K562 (cell line): ENCODE measurements at regions not wholly inside any gene's neighbourhood (a gene's known extent, or its start where the extent isn't known, plus 50 kb on each side); places are given as distances from the start of the nearest gene placed in this dataset.

Experiments
- ATAC-seq: fragments of 200-7000 bp; cut with Tn5 transposase; 3 replicates; pipeline ENCODE4 v1.9.1; 2020; ENCODE audit warnings: moderate library complexity
- BruUV-seq: library from RNA; stranded (reverse); fragments of 400-500 nt; replicated peaks from 2 replicates; lab custom pipeline; 2021; lab: Mats Ljungman, UMichigan
- CTCF ChIA-PET: fragments of 300-600 bp; formaldehyde crosslinking; extraction: SDS; loops from one replicate; lab custom pipeline; 2021; ENCODE audit warnings: low intra/inter-chr PET ratio; lab: Yijun Ruan, JAX
- POLR2A ChIA-PET: fragments of 300-600, 350-650 bp; sonication (Branson Sonifier 250); formaldehyde crosslinking; extraction: SDS; loops from one replicate; lab custom pipeline; 2021; ENCODE audit warnings: antibody characterized with exemption, inconsistent platforms; lab: Yijun Ruan, JAX
- DNase-seq, 4 experiments: peaks; one replicate each; pipeline versions ENCODE4 v3.0.0 to v3.0.0-alpha.2; 2011 to 2018; ENCODE audit warnings: low spot score in 3 of 4, mixed read lengths in 3 of 4; ENCODE audit errors: extremely low read depth in 1 of 4
- FAIRE-seq: peaks from 2 replicates; lab custom pipeline; 2011; peaks lifted over from hg19 to GRCh38; lab: Jason Lieb, UNC
- H2AFZ ChIP-seq: 2 replicates; pipeline ENCODE4 v1.6.0; 2011; ENCODE audit warnings: low read depth, low read length, control low read depth, inconsistent platforms
- H3K27ac ChIP-seq: fragments of 200-600 bp; 3 replicates; pipeline ENCODE4 v1.8.0; 2011; ENCODE audit warnings: low read depth, mild to moderate bottlenecking, control low read depth, inconsistent platforms, low read length, moderate library complexity, mixed read lengths; ENCODE audit errors: extremely low read depth
- H3K27me3 ChIP-seq, 2 experiments: fragments of 300-600 bp in 1 of 2; 2 replicates in 1 of 2; 3 replicates in 1 of 2; pipeline versions ENCODE4 v1.6.0 to v1.8.0; 2011; ENCODE audit warnings: inconsistent platforms in 2 of 2, low read length in 2 of 2, mild to moderate bottlenecking in 1 of 2, mixed read lengths in 1 of 2, moderate library complexity in 1 of 2; ENCODE audit not compliant: control insufficient read depth in 2 of 2, insufficient read depth in 2 of 2
- H3K36me3 ChIP-seq: fragments of 300-600 bp; 3 replicates; pipeline ENCODE4 v1.8.0; 2011; ENCODE audit warnings: mild to moderate bottlenecking, low read length, inconsistent platforms; ENCODE audit not compliant: control insufficient read depth, insufficient read depth
- H3K4me1 ChIP-seq, 2 experiments: fragments of 200-600 bp in 1 of 2; replicated peaks in 1 of 2; 2 replicates in 1 of 2; 3 replicates in 1 of 2; pipeline versions ENCODE4 v1.5.1 to v1.8.0; 2011; ENCODE audit warnings: inconsistent platforms in 2 of 2, low read length in 2 of 2, mild to moderate bottlenecking in 1 of 2, mixed read lengths in 1 of 2, moderate library complexity in 1 of 2; ENCODE audit not compliant: control insufficient read depth in 2 of 2, insufficient read depth in 2 of 2
- H3K4me2 ChIP-seq: 2 replicates; pipeline ENCODE4 v1.6.1; 2011; ENCODE audit warnings: low read length, control low read depth, inconsistent platforms, mixed read lengths; ENCODE audit not compliant: insufficient read depth
- H3K4me3 ChIP-seq: fragments of 200-600 bp; sonication (generic), shearing (Covaris generic); 2 replicates; pipeline ENCODE4 v1.5.1; 2016; ENCODE audit warnings: control low read depth, inconsistent platforms
- H3K79me2 ChIP-seq: fragments of 200-600 bp; 3 replicates; pipeline ENCODE4 v1.8.0; 2011; ENCODE audit warnings: low read length, inconsistent platforms; ENCODE audit not compliant: control insufficient read depth, insufficient read depth
- H3K9ac ChIP-seq, 2 experiments: 2 replicates each; pipeline versions ENCODE4 v1.6.0 to v1.6.1; 2011; ENCODE audit warnings: low read depth in 2 of 2, low read length in 2 of 2, control low read depth in 1 of 2, inconsistent platforms in 1 of 2, mild to moderate bottlenecking in 1 of 2, mixed read lengths in 1 of 2; ENCODE audit not compliant: insufficient read depth in 1 of 2
- H3K9me1 ChIP-seq: one replicate; pipeline ENCODE4 v1.6.0; 2011; ENCODE audit warnings: inconsistent platforms, mild to moderate bottlenecking, low read length, moderate library complexity; ENCODE audit not compliant: control insufficient read depth, insufficient read depth
- H3K9me3 ChIP-seq: replicated peaks from 2 replicates; pipeline ENCODE4 v1.5.1; 2011; ENCODE audit warnings: low read depth, low read length, inconsistent platforms; ENCODE audit not compliant: control insufficient read depth, insufficient read depth
- H4K20me1 ChIP-seq: replicated peaks from 2 replicates; pipeline ENCODE4 v1.6.1; 2011; ENCODE audit warnings: low read length, inconsistent platforms, mixed read lengths; ENCODE audit not compliant: control insufficient read depth, insufficient read depth
- BRCA1 ChIP-seq, 2 experiments: fragments of 450-650 bp in 1 of 2; sonication (generic) in 1 of 2; formaldehyde crosslinking in 1 of 2; IDR thresholded peaks; 2 replicates each; pipeline versions ENCODE4 v1.5.0 to v1.6.1; 2017 to 2020; ENCODE audit warnings: mild to moderate bottlenecking in 1 of 2, missing genetic modification reagents in 1 of 2
- CREM ChIP-seq: IDR thresholded peaks from 2 replicates; pipeline ENCODE4 v1.6.1; 2014; ENCODE audit warnings: antibody characterized with exemption, low read depth
- HLTF ChIP-seq: fragments of 450-650 bp; IDR thresholded peaks from 2 replicates; pipeline ENCODE4 v1.6.1; 2016
- HMG20B ChIP-seq: fragments of 250-450 bp; sonication (Bioruptor Pico); IDR thresholded peaks from 2 replicates; pipeline ENCODE4 v1.5.0; 2021; ENCODE audit warnings: mild to moderate bottlenecking
- KDM1A ChIP-seq, 2 experiments: fragments of 450-650 bp; IDR thresholded peaks; 2 replicates each; pipeline ENCODE4 v1.6.1; 2016; ENCODE audit warnings: mild to moderate bottlenecking in 2 of 2
- MTA2 ChIP-seq: fragments of 450-650 bp; IDR thresholded peaks from 2 replicates; pipeline ENCODE4 v1.6.1; 2016; ENCODE audit warnings: low read depth
- PPARD ChIP-seq: fragments of 250-450 bp; sonication (Bioruptor Pico); IDR thresholded peaks from 2 replicates; pipeline ENCODE4 v1.8.0; 2022; ENCODE audit warnings: inconsistent platforms, mild to moderate bottlenecking, moderate library complexity
- PTBP1 ChIP-seq: fragments of 200-400 bp; formaldehyde crosslinking; IDR thresholded peaks from 2 replicates; pipeline ENCODE4 v1.6.1; 2017; ENCODE audit warnings: low read depth, low read length
- SMARCE1 ChIP-seq: fragments of 450-650 bp; IDR thresholded peaks from 2 replicates; pipeline ENCODE4 v1.7.1; 2016; ENCODE audit warnings: mild to moderate bottlenecking
- ZNF124 ChIP-seq: sonication (generic); formaldehyde crosslinking; IDR thresholded peaks from 2 replicates; pipeline ENCODE4 v1.8.1; 2022; ENCODE audit warnings: missing genetic modification reagents
- ZNF140 ChIP-seq: fragments of 250-450 bp; sonication (Bioruptor Pico); IDR thresholded peaks from 2 replicates; pipeline ENCODE4 v1.8.0; 2021; ENCODE audit warnings: moderate library complexity, mild to moderate bottlenecking, inconsistent platforms
- ZNF408 ChIP-seq: fragments of 250-450 bp; sonication (Bioruptor Pico); IDR thresholded peaks from 2 replicates; pipeline ENCODE4 v1.4.0; 2020; ENCODE audit warnings: low read depth, mild to moderate bottlenecking, moderate library complexity
- ZNF75A ChIP-seq: fragments of 450-650 bp; formaldehyde crosslinking; IDR thresholded peaks from 2 replicates; pipeline ENCODE4 v1.4.0; 2020; ENCODE audit warnings: mild to moderate bottlenecking
- WGBS: fragments of 100-300 bp; shearing (Covaris generic); methylation state at CpG from one replicate; pipeline ENCODE4 v1.1.6; 2016; ENCODE audit warnings: low coverage, mixed read lengths; ENCODE audit not compliant: insufficient coverage; ENCODE audit errors: missing lambda C conversion rate; 5-methylcytosine and 5-hydroxymethylcytosine counted together
- in situ Hi-C: fragments of 300-500 bp; cut with MboI; formaldehyde crosslinking; loops from 4 replicates; pipeline ENCODE4 v1.15.0; 2018; ENCODE audit warnings: inconsistent platforms, mixed read lengths
- intact Hi-C: fragments of 100-400 bp; cut with micrococcal nuclease; formaldehyde crosslinking; loops from 2 replicates; pipeline ENCODE4 v1.14.2; 2022
- TF ChIP-seq, protein P1 (sequence below): sonication (generic); formaldehyde crosslinking; IDR thresholded peaks from 2 replicates; pipeline ENCODE4 v1.8.0; 2022; ENCODE audit warnings: mild to moderate bottlenecking, missing genetic modification reagents
- TF ChIP-seq, protein P2 (sequence below): sonication (generic); formaldehyde crosslinking; IDR thresholded peaks from 2 replicates; pipeline ENCODE4 v1.5.0; 2020; ENCODE audit warnings: missing genetic modification reagents

DNA sequence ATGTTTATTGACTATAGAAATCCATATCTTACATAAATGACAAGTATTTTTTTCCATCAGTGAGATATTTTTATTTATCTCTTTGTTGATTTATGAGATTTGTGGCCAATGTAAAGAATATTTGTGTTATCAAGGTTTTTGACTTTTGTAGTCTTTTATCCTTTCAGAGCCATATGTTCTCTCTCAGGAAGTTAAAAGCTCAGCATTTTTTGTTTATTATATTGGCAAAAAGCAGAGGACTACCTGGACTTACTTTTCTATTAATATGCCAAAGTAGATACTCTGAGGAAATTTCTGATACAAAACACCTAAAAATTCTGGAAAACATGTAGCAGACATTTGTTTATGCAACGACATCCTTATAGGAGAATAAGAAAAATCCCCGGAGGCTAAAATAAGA, 490.3 kb downstream of the SLC6A15 start:
- H3K79me2 ChIP-seq, result no peaks in the 10 kb centered on the region
- no peak overlapping the region for H3K4me3 ChIP-seq
- no peak for ATAC-seq
- TF ChIP-seq PPARD (CRISPR knock-in tag) (no peak), ZNF408 (no peak), BRCA1 (IDR thresholded peaks at IDR 0.05) (no peak), BRCA1 (CRISPR knock-in tag; IDR thresholded peaks at IDR 0.05) (no peak), PTBP1 (no peak), MTA2 (no peak), KDM1A (IDR thresholded peaks at IDR 0.05) (no peak)
- TF ChIP-seq, protein P1, sequence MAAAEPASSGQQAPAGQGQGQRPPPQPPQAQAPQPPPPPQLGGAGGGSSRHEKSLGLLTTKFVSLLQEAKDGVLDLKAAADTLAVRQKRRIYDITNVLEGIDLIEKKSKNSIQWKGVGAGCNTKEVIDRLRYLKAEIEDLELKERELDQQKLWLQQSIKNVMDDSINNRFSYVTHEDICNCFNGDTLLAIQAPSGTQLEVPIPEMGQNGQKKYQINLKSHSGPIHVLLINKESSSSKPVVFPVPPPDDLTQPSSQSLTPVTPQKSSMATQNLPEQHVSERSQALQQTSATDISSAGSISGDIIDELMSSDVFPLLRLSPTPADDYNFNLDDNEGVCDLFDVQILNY (CRISPR knock-in tag), result no peak
- WGBS, result 0% methylated on average over 2 of the region's 2 CpGs
- ChIA-PET POLR2A (no interaction called here), CTCF (no interaction called here)
- no TSS peak for BruUV-seq
- no peak for FAIRE-seq
- H3K4me2 ChIP-seq, result no peak overlapping the region
- H3K27me3 ChIP-seq, result no peaks in the 10 kb centered on the region
- DNase-seq, result no peak
- no peaks in the 10 kb centered on the region for H3K9me1 ChIP-seq
- H3K4me1 ChIP-seq, result no peaks in the 10 kb centered on the region
- in situ Hi-C loops (no loop called here), intact Hi-C loops (no loop called here)
- H2AFZ ChIP-seq, result no peak overlapping the region
- H3K36me3 ChIP-seq, result no peaks in the 10 kb centered on the region
- no peaks in the 10 kb centered on the region for H3K9me3 ChIP-seq
- no peak overlapping the region for H3K9ac ChIP-seq
- H4K20me1 ChIP-seq, result no peaks in the 10 kb centered on the region
- H3K27ac ChIP-seq, result no peak overlapping the region

DNA sequence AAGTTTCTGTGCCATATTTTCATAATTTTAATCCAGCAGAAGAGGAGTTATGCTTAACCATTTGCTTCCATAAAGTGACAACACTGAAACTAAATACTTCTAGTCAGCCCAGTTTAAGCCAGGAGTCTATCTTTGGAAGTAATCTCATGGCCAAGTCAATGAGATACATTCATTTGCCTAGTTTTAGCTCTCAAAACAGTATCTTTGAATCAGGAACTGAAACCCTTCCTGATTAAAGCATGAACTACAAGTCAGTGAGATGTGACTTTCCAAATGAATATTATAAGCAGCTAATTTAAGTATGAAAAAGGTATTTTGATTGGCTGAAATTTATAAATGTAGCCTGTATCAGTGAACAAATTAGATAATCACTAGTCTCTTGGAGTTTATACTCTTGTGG, 491.5 kb downstream of the SLC6A15 start:
- H3K27ac ChIP-seq, result no peak overlapping the region
- H2AFZ ChIP-seq, result no peak overlapping the region
- H3K79me2 ChIP-seq, result no peaks in the 10 kb centered on the region
- intact Hi-C loops, result no loop called here
- in situ Hi-C loops, result no loop called here
- H4K20me1 ChIP-seq, result no peaks in the 10 kb centered on the region
- no peak overlapping the region for H3K9ac ChIP-seq
- no peak for DNase-seq
- no TSS peak for BruUV-seq
- ChIA-PET CTCF (no interaction called here), POLR2A (no interaction called here)
- H3K4me1 ChIP-seq, result no peaks in the 10 kb centered on the region
- no peaks in the 10 kb centered on the region for H3K9me1 ChIP-seq
- no peaks in the 10 kb centered on the region; the same call in 1 of the 2 replicates for H3K9me3 ChIP-seq
- no peak for FAIRE-seq
- no peak overlapping the region for H3K4me3 ChIP-seq
- H3K4me2 ChIP-seq, result no peak overlapping the region
- no peaks in the 10 kb centered on the region for H3K36me3 ChIP-seq
- TF ChIP-seq ZNF124 (no peak), ZNF140 (CRISPR knock-in tag) (no peak), ZNF75A (no peak), HLTF (no peak), SMARCE1 (no peak), CREM (no peak), HMG20B (CRISPR knock-in tag) (no peak)
- TF ChIP-seq, protein P2, sequence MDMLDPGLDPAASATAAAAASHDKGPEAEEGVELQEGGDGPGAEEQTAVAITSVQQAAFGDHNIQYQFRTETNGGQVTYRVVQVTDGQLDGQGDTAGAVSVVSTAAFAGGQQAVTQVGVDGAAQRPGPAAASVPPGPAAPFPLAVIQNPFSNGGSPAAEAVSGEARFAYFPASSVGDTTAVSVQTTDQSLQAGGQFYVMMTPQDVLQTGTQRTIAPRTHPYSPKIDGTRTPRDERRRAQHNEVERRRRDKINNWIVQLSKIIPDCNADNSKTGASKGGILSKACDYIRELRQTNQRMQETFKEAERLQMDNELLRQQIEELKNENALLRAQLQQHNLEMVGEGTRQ (CRISPR knock-in tag), result no peak
- ATAC-seq, result no peak
- H3K27me3 ChIP-seq, result no peaks in the 10 kb centered on the region
